ENCODE measurements at regions not wholly inside any gene's neighbourhood (a gene's known extent, or its start where the extent isn't known, plus 50 kb on each side); places are given as distances from the start of the nearest gene placed in this dataset.

GRCh38 chr18:61605376-61606067 lies 272.3 kb downstream of the CDH20 start:
- TF ChIP-seq CTCF (IDR thresholded peaks at IDR 0.05) = no peak
- TF ChIP-seq POLR2A (IDR thresholded peaks at IDR 0.05) = no peak
- TF ChIP-seq POLR2AphosphoS5 (IDR thresholded peaks at IDR 0.05) = no peak

Measured in prostate gland (tissue), 2 donors.